ENCODE measurements at regions not wholly inside any gene's neighbourhood (a gene's known extent, or its start where the extent isn't known, plus 50 kb on each side); places are given as distances from the start of the nearest gene placed in this dataset.
A peak's percentile ranks its signal among the peaks of the same experiment; 100 is the strongest.
"Not testable (repeated sequence)": the region's sequence is repeated elsewhere in the genome, so short reads cannot be mapped to it uniquely, and the experiment has no call there.

- DNase-seq (ENCODE audit: low read depth in 3 of 3): no peak
Measured at GRCh38 chr14:87815121-87815520, 177.9 kb downstream of the GALC start.

- no peak for DNase-seq (ENCODE audit: low read depth in 3 of 3)
Measured at GRCh38 chr14:87813686-87814085, 179.3 kb downstream of the GALC start.

GRCh38 chr14:87813211-87813610 is 179.8 kb downstream of the GALC start:
- DNase-seq (ENCODE audit: low read depth in 3 of 3): no peak

- no peak for DNase-seq (ENCODE audit: low read depth in 3 of 3)
Measured at GRCh38 chr14:87811246-87811645, 181.7 kb downstream of the GALC start.

- no peak for DNase-seq (ENCODE audit: low read depth in 3 of 3)
Measured at GRCh38 chr14:87810711-87811110, 182.3 kb downstream of the GALC start.

- no peak for DNase-seq (ENCODE audit: low read depth in 3 of 3)
Measured at GRCh38 chr14:87809261-87809660, 183.7 kb downstream of the GALC start.

GRCh38 chr14:87805315-87805723 is 187.7 kb downstream of the GALC start:
- peak; percentile 1 to 16 (median 5) for DNase-seq (ENCODE audit: low read depth in 3 of 3)

- no peak for DNase-seq (ENCODE audit: low read depth in 3 of 3)
Measured at GRCh38 chr14:87800216-87800615, 192.8 kb downstream of the GALC start.

GRCh38 chr14:87799400-87799799 is 193.6 kb downstream of the GALC start:
- DNase-seq (ENCODE audit: low read depth in 3 of 3): no peak

- DNase-seq (ENCODE audit: low read depth in 3 of 3): no peak
Measured at GRCh38 chr14:87797001-87797400, 196.0 kb downstream of the GALC start.

- no peak for DNase-seq (ENCODE audit: low read depth in 3 of 3)
Measured at GRCh38 chr14:87794561-87794960, 198.4 kb downstream of the GALC start.

- DNase-seq (ENCODE audit: low read depth in 3 of 3): no peak
Measured at GRCh38 chr14:87785897-87786296, 207.1 kb downstream of the GALC start.

- no peak for DNase-seq (ENCODE audit: low read depth in 3 of 3)
Measured at GRCh38 chr14:87784386-87784785, 208.6 kb downstream of the GALC start.

- no peak for DNase-seq (ENCODE audit: low read depth in 3 of 3)
Measured at GRCh38 chr14:87783071-87783470, 209.9 kb downstream of the GALC start.

- DNase-seq (ENCODE audit: low read depth in 3 of 3): no peak
Measured at GRCh38 chr14:87772854-87773253, 220.1 kb downstream of the GALC start.

- DNase-seq (ENCODE audit: low read depth in 3 of 3): no peak
Measured at GRCh38 chr14:87767567-87767901, 225.4 kb downstream of the GALC start.

GRCh38 chr14:87758876-87759275 is 234.1 kb downstream of the GALC start:
- no peak for DNase-seq (ENCODE audit: low read depth in 3 of 3)

- no peak for DNase-seq (ENCODE audit: low read depth in 3 of 3)
Measured at GRCh38 chr14:87756661-87757060, 236.3 kb downstream of the GALC start.

- DNase-seq (ENCODE audit: low read depth in 3 of 3): no peak
Measured at GRCh38 chr14:87754520-87755223, 238.3 kb downstream of the GALC start.

- no peak for DNase-seq (ENCODE audit: low read depth in 3 of 3)
Measured at GRCh38 chr14:87748558-87748957, 244.4 kb downstream of the GALC start.

GRCh38 chr14:87745507-87746118 is 247.4 kb downstream of the GALC start:
- no peak for DNase-seq (ENCODE audit: low read depth in 3 of 3)

- not testable (repeated sequence) for DNase-seq (ENCODE audit: low read depth in 3 of 3)
Measured at GRCh38 chr14:87734577-87735360, 258.2 kb downstream of the GALC start.

- not testable (repeated sequence) for DNase-seq (ENCODE audit: low read depth in 3 of 3)
Measured at GRCh38 chr14:87733115-87733514, 259.9 kb downstream of the GALC start.
